GM20000 (cell line): ENCODE measurements at regions not wholly inside any gene's neighbourhood (a gene's known extent, or its start where the extent isn't known, plus 50 kb on each side); places are given as distances from the start of the nearest gene placed in this dataset.

Experiments used
- DNase-seq: peaks from one replicate; pipeline ENCODE4 v3.0.0; 2012; ENCODE audit warnings: low spot score
- CTCF ChIP-seq: IDR thresholded peaks from 2 replicates; pipeline ENCODE4 v1.5.1; 2012; ENCODE audit warnings: mild to moderate bottlenecking, control low read depth; ENCODE audit errors: extremely low read depth, missing control alignments

DNA sequence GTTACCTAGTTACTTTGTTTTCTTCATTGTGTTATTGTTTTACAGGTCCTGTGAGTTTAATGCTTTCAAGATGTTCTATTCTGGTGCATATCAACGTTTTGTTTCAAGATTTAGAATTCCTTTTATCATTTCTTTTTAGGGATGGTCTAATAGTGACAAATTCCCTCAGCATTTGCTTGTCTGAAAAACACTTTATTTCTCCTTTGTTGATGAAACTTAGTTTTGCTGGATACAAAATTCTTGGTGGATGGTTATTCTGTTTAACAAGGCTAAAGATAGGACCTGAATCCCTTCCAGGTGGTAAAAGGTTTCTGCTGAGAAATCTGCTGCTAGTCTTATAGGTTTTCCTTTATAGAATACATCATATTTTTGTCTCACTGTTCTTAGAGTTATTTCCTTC is 102.3 kb downstream of the RND3 start:
- no peak for TF ChIP-seq CTCF
- no peak for DNase-seq

- TF ChIP-seq CTCF: no peak
- DNase-seq: no peak
Observed at GRCh38 chr2:150383587-150383986, 103.9 kb downstream of the RND3 start.

DNA sequence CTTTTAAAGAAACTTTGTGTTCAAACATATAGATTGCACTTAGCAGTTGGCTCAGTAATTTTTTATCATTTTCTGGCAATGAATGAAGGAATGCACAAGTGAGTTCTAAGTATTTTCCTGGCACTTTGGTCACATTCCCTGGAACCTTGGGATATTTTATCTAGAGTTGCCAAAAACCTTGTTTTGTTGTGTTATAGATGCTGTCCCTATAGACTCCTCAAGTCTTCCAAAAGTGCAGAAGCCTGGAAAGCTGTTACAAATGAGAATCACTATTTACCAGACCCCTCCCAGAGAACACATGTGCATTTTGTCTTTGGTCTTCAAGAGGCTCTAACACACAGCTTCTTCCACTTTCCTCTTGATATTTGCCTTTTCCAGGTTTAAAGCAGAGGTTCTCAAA is 108.3 kb downstream of the RND3 start:
- DNase-seq: no peak
- TF ChIP-seq CTCF: no peak

- TF ChIP-seq CTCF: no peak
- no peak for DNase-seq
Observed at GRCh38 chr2:150378686-150379085, 108.8 kb downstream of the RND3 start.

DNA sequence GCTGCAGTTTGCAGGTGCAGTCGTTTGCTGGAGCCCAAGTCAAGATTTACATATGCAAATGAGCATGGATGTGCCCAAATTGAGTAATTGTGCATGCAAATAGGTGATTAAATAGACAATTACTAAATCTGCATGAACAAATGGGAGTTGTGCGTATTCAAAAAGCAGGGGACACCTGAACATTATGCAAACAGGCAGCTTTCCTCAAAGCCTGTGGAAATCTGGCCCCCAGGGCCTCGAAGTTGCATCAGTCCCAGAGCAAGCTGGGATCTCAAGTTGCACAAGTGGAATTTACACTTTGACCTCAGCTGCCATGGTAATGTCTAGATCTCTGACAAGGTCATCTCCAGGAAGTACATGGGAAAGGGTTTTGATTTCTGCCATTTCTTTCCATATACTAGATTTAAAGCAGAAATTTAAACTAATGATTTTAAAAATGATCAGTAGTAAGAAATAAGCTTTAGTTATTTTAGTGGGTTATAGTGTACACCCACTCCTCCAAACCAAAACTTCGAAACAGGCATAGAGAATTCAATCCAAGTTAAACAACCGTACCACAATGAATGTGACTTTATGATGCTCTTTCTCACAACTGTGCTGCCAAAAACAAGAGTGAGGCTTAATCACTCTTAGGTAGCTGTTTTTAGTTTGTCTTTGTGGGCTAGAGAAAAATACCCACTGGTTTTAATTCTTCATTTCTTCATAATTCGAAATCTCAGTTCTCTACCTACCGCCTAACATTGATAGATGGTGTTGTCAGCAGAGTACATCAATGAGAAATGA is 110.7 kb downstream of the RND3 start:
- no peak for DNase-seq
- TF ChIP-seq CTCF: no peak

- no peak for TF ChIP-seq CTCF
Observed at GRCh38 chr2:150375333-150375732, 112.1 kb downstream of the RND3 start.

GRCh38 chr2:150374492-150374891 is 113.0 kb downstream of the RND3 start:
- TF ChIP-seq CTCF: no peak
- no peak for DNase-seq

More at GRCh38 chr2:150375333-150375732, 112.1 kb downstream of the RND3 start:
- DNase-seq: no peak
